GM18517 (cell line): ENCODE measurements at regions not wholly inside any gene's neighbourhood (a gene's known extent, or its start where the extent isn't known, plus 50 kb on each side); places are given as distances from the start of the nearest gene placed in this dataset.

Source experiments
- ATAC-seq: cut with Tn5 transposase; IDR thresholded peaks from one replicate; pipeline ENCODE4 v1.9.1; 2021; ENCODE audit warnings: mild to moderate bottlenecking, moderate library complexity; ENCODE audit not compliant: unreplicated experiment

GRCh38 chr17:63125987-63126386 is 160.0 kb downstream of the TANC2 start:
- no peak for ATAC-seq

- no peak for ATAC-seq
Measured at GRCh38 chr17:63126607-63127006, 160.6 kb downstream of the TANC2 start.

GRCh38 chr17:63132459-63132911 is 166.4 kb downstream of the TANC2 start:
- ATAC-seq, result no peak

GRCh38 chr17:63133491-63133890 is 167.5 kb downstream of the TANC2 start:
- ATAC-seq, result no peak

- ATAC-seq, result no peak
Measured at GRCh38 chr17:63134867-63135266, 168.8 kb downstream of the TANC2 start.

GRCh38 chr17:63136369-63137012 is 170.5 kb downstream of the TANC2 start:
- ATAC-seq, result no peak

GRCh38 chr17:63137163-63137562 is 171.1 kb downstream of the TANC2 start:
- no peak for ATAC-seq

- ATAC-seq, result no peak
Measured at GRCh38 chr17:63138713-63139112, 172.7 kb downstream of the TANC2 start.

GRCh38 chr17:63139356-63139755 is 173.3 kb downstream of the TANC2 start:
- no peak for ATAC-seq

GRCh38 chr17:63140255-63140654 is 174.2 kb downstream of the TANC2 start:
- ATAC-seq, result no peak

GRCh38 chr17:63142836-63143235 is 176.8 kb downstream of the TANC2 start:
- ATAC-seq, result no peak

GRCh38 chr17:63150490-63150889 is 184.5 kb downstream of the TANC2 start:
- ATAC-seq, result no peak

GRCh38 chr17:63150994-63151464 is 185.0 kb downstream of the TANC2 start:
- ATAC-seq, result no peak

- ATAC-seq, result no peak
Measured at GRCh38 chr17:63151941-63152523, 186.0 kb downstream of the TANC2 start.

- no peak for ATAC-seq
Measured at GRCh38 chr17:63153488-63153887, 187.5 kb downstream of the TANC2 start.

- no peak for ATAC-seq
Measured at GRCh38 chr17:63154586-63155244, 188.7 kb downstream of the TANC2 start.

GRCh38 chr17:63156986-63157385 is 191.0 kb downstream of the TANC2 start:
- ATAC-seq, result no peak

- no peak for ATAC-seq
Measured at GRCh38 chr17:63162406-63163157, 196.5 kb downstream of the TANC2 start.

GRCh38 chr17:63163158-63163520 is 197.1 kb downstream of the TANC2 start:
- ATAC-seq, result no peak

GRCh38 chr17:63165400-63165799 is 199.4 kb downstream of the TANC2 start:
- ATAC-seq, result no peak

- no peak for ATAC-seq
Measured at GRCh38 chr17:63170795-63171194, 204.8 kb downstream of the TANC2 start.
